Renal cortical epithelial cell (primary cell): ENCODE measurements at regions not wholly inside any gene's neighbourhood (a gene's known extent, or its start where the extent isn't known, plus 50 kb on each side); places are given as distances from the start of the nearest gene placed in this dataset.
A peak's percentile ranks its signal among the peaks of the same experiment; 100 is the strongest.
"Not testable (repeated sequence)": the region's sequence is repeated elsewhere in the genome, so short reads cannot be mapped to it uniquely, and the experiment has no call there.

ENCODE experiments used
- DNase-seq: peaks from one replicate; pipeline ENCODE4 v3.0.0-alpha.2; 2011; ENCODE audit warnings: low read depth

DNA sequence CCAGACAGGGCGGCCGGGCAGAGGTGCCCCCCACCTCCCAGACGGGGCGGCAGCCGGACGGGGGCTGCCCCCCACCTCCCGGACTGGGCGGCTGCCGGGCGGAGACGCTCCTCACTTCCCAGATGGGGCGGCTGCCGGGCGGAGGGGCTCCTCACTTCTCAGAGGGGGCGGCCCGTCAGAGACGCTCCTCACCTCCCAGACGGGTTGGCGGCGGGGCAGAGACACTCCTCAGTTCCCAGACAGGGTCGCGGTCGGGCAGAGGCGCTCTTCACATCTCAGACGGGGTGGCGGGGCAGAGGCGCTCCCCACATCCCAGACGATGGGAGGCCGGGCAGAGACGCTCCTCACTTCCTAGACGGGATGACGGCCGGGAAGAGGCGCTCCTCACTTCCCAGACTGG is 68.5 kb upstream of the GPC4 start:
- DNase-seq = not testable (repeated sequence)

DNA sequence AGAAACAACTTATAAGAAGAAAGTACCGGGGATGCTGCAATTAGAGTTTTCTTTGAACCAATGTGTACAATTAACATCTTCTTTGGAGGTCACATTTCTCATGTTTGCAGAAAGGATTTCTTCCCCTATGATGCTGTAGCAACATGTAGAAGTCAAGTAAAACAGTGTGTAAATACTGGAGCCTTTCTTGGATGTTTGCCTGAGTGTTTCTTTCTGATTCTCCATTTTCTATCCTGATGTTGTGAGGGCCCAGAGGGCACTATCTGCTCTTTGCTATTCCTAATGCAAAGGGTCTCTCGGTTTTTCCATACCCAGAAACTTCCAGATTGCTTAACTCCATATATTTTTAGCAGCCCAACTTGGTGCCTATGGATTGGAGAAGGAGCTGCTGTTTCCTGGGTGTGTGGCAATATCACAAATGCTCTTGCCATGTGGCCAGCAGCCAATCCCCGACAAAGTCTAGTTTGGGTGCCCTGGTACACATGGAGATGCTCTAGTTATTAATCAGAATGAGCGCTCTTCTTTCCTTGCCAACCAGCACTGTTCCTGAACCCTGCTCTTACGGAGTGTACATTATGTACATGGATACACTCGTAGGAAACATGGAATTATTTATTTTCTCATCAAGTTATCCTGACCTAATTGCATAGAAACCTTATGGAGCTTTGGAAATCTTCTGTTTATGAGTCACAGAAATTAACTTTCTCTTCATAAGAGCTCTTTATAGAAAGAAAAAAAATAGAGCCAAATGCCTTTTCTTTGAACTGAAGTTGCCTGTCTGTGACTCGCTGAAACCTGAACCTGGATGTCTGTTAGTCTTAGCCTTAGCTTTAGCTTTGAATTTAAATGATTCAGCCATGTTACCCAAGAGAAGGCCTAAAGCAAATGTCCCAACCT is 67.0 kb upstream of the GPC4 start:
- DNase-seq = peak; percentile 68

DNA sequence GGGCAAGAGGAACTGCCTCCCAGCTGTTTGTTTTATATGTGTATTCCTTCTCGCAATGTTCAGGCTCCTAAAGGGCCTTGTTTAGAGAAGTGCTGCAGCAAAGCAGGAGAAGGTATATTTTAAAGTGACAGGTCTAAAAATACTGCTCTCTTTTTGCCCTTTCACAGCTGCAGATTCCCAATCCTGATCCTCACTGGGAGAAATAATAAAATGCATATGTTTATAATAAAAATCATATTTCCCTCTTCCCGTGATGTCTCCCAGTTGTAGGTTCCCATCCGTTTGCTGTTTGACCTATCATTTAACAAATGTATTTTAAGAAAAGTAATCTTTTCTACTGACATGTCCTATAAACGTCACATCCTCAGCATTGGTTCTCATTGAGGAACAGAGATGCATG is 62.7 kb upstream of the GPC4 start:
- no peak for DNase-seq

DNA sequence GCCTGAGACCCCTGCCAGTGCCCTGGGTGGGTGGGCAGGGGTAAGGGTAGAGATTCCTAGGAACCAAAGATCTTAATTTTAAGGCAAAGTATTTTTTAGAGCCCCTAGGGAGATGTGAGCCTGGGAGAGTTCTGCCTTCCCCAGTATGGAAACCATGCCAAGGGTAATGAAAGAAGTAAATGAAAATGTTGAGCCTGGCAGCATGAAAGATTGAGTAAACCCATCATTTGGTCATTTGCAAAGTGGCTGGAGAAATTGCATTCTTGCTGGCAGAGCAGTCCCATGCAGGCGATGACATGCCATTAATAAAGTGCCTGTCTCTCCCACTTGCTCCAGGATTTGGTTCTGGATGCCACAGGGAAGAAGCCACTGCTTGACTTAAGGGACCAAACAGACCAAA is 60.7 kb upstream of the GPC4 start:
- no peak for DNase-seq

DNA sequence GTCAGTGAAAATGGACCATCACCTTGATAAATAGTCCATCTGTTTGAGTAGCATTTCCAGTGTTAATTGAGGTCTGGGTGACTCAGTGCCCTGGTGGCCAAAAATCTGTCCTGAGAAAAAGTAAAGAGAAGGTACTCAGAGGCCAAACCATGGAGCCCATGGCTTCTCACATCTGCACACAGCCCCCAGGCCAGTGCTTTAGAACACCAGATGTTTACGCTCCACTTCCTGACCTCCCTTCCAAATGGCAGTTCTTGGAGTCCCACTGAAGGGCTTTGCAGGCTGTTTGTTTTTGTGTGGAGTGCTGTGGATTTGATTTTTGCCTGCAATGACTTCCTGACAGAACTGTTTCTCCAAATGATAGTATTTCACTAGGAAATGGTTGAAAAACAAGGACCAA is 60.2 kb upstream of the GPC4 start:
- no peak for DNase-seq

DNA sequence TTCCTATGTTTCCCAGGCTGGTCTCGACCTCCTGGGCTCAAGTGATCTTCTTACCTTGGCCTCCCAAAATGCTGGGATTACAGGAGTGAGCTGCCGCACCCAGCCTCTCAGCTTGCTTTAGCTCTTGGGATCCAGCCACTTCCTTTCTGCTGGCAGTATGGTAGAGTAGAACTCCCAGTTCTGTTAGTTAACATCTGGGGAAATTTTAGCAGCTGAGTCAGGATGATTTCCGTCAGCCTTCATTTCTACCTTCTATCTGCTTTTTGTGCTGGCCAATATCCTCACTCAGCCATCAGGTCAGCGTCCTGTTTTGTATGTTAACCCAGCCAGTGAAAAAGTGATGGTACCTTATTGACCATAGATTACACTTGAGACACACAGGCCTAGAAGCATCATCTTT is 59.3 kb upstream of the GPC4 start:
- DNase-seq = no peak

DNA sequence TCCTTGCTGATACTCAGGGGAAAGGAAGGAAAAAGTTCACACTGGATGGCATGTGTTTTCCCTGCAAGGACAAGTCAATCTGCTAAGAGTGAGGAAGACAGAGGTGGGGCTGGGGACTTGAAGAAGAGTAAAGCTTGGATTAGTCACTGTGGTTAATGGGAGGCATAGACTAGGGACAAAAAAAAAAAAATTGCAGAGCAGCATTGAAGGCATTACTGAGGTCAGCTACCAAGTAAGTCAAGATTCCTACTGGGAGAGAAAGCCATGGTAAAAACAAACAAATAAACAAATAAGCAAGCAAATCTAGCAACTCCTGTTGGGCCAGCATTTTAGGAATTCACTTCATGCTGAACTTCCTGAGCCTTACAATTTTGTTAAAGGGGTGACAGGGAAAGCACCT is 58.2 kb upstream of the GPC4 start:
- DNase-seq = peak; percentile 38

DNA sequence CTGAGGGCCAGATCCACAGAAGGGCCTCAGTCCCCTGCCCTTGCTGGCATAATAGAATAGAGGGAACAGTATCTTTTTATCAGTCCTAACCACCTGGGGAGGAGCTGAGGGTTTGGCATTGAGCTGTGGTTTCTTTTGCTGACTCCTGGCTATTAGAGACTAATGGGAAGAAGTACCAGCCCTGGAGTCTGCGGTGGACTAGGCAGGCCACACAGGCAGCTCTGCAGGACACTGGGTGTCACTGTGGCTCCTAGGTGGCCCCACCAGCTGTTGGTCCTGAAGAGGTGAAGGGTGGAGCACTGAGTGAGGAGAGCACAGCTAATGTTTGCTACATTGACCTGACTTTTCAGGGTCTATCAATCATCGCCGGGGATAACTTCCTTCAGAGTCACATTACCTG is 52.8 kb upstream of the GPC4 start:
- DNase-seq = peak; percentile 9

DNA sequence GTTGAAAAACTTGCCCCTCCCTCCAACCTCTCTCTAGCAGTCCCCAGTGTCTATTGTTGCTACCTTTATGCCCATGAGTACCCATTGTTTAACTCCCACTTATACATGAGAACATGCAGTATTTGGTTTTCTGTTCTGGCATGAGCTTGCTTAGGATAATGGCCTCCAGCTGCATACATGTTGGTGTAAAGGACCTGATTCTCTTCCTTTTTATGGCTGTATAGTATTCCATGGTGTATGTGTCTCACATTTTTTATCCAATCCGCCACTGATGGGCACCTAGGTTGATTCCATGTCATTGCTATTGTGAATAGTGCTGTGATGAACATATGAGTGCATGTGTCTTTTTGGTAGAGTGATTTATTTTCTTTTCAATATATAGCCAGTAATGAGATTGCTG is 50.0 kb upstream of the GPC4 start:
- no peak for DNase-seq
